SH-SY5Y (cell line): ENCODE measurements at regions not wholly inside any gene's neighbourhood (a gene's known extent, or its start where the extent isn't known, plus 50 kb on each side); places are given as distances from the start of the nearest gene placed in this dataset.

Experiments used
- GATA2 ChIP-seq: IDR thresholded peaks from 2 replicates; pipeline ENCODE4 v1.6.1; 2011; ENCODE audit warnings: mild to moderate bottlenecking, low read depth, low read length
- GATA3 ChIP-seq: IDR thresholded peaks from 2 replicates; pipeline ENCODE4 v1.6.1; 2011; ENCODE audit warnings: low read depth, mild to moderate bottlenecking, low read length, moderate library complexity

GRCh38 chr12:84802161-84802560 is 110.4 kb downstream of the SLC6A15 start:
- TF ChIP-seq GATA2: no peak
- TF ChIP-seq GATA3: no peak
